GM12878 (cell line): ENCODE measurements at regions not wholly inside any gene's neighbourhood (a gene's known extent, or its start where the extent isn't known, plus 50 kb on each side); places are given as distances from the start of the nearest gene placed in this dataset.

Source experiments
- ATAC-seq: fragments of 200-7000 bp; cut with Tn5 transposase; 3 replicates; pipeline ENCODE4 v1.9.1; 2020; ENCODE audit warnings: mild to moderate bottlenecking, moderate library complexity
- BruUV-seq: library from RNA; stranded (reverse); fragments of 400-500 nt; replicated peaks from 2 replicates; lab custom pipeline; 2021; lab: Mats Ljungman, UMichigan
- CTCF ChIA-PET: fragments of 300-600 bp; sonication (Branson Sonifier 250); formaldehyde crosslinking; extraction: SDS; loops from one replicate; lab custom pipeline; 2021; ENCODE audit warnings: inconsistent platforms; lab: Yijun Ruan, JAX
- POLR2A ChIA-PET: fragments of 350-600 bp; formaldehyde crosslinking; extraction: SDS; loops from one replicate; lab custom pipeline; 2021; ENCODE audit warnings: inconsistent platforms; lab: Charles Lee
- RAD21 ChIA-PET: fragments of 300-600 bp; sonication (Branson Sonifier 250); formaldehyde crosslinking; loops from one replicate; lab custom pipeline; 2023; ENCODE audit warnings: antibody characterized with exemption; ENCODE audit not compliant: unreplicated experiment; lab: Charles Lee
- SMC1A ChIA-PET: fragments of 300-600 bp; sonication (Branson Sonifier 250); formaldehyde crosslinking; loops from one replicate; lab custom pipeline; 2023; ENCODE audit not compliant: unreplicated experiment, uncharacterized antibody; lab: Charles Lee
- DNase-seq: peaks from one replicate; pipeline ENCODE4 v3.0.0-alpha.2; 2011; ENCODE audit warnings: low read depth, low spot score
- FAIRE-seq: peaks from 3 replicates; lab custom pipeline; 2011; peaks lifted over from hg19 to GRCh38; lab: Jason Lieb, UNC
- H2AFZ ChIP-seq: 2 replicates; pipeline ENCODE4 v1.6.0; 2011; ENCODE audit warnings: low read depth, low read length, control low read depth; ENCODE audit not compliant: control insufficient read depth
- H3K27ac ChIP-seq: 2 replicates; pipeline ENCODE4 v1.5.1; 2011; ENCODE audit warnings: control low read depth; ENCODE audit not compliant: control insufficient read depth, insufficient read depth
- H3K27me3 ChIP-seq, 2 experiments: replicated peaks in 1 of 2; 2 replicates each; pipeline versions ENCODE4 v1.6.0 to v1.6.1; 2011; ENCODE audit warnings: low read length in 1 of 2; ENCODE audit not compliant: control insufficient read depth in 2 of 2, insufficient read depth in 2 of 2
- H3K36me3 ChIP-seq, 2 experiments: 2 replicates each; pipeline ENCODE4 v1.5.1; 2011; ENCODE audit warnings: low read length in 1 of 2; ENCODE audit not compliant: control insufficient read depth in 2 of 2, insufficient read depth in 2 of 2
- H3K4me1 ChIP-seq: 2 replicates; pipeline ENCODE4 v1.6.1; 2011; ENCODE audit warnings: mild to moderate bottlenecking, low read length, moderate library complexity, mixed read lengths; ENCODE audit not compliant: control insufficient read depth, insufficient read depth
- H3K4me2 ChIP-seq: 2 replicates; pipeline ENCODE4 v1.6.0; 2011; ENCODE audit warnings: control low read depth; ENCODE audit not compliant: control insufficient read depth, insufficient read depth
- H3K4me3 ChIP-seq: fragments of 200-600 bp; sonication (generic); 2 replicates; pipeline ENCODE4 v1.5.1; 2016
- H3K79me2 ChIP-seq: 2 replicates; pipeline ENCODE4 v1.6.0; 2011; ENCODE audit warnings: low read length; ENCODE audit not compliant: control insufficient read depth, insufficient read depth
- H3K9ac ChIP-seq: 2 replicates; pipeline ENCODE4 v1.8.0; 2011; ENCODE audit warnings: low read length, control low read depth, mixed read lengths; ENCODE audit not compliant: control insufficient read depth, insufficient read depth
- H3K9me3 ChIP-seq: replicated peaks from 3 replicates; pipeline ENCODE4 v1.5.1; 2011; ENCODE audit warnings: mild to moderate bottlenecking, low read length; ENCODE audit not compliant: control insufficient read depth, insufficient read depth
- H4K20me1 ChIP-seq: 2 replicates; pipeline ENCODE4 v1.6.0; 2011; ENCODE audit not compliant: control insufficient read depth, insufficient read depth
- CREB1 ChIP-seq: IDR thresholded peaks from 2 replicates; pipeline ENCODE4 v1.6.1; 2012; ENCODE audit warnings: low read depth, mild to moderate bottlenecking, inconsistent platforms
- GABPA ChIP-seq: IDR thresholded peaks from 2 replicates; pipeline ENCODE4 v1.6.1; 2014; ENCODE audit warnings: antibody characterized with exemption, low read depth, mild to moderate bottlenecking, inconsistent platforms
- HDAC2 ChIP-seq: fragments of 200-600 bp; sonication (generic); IDR thresholded peaks from 2 replicates; pipeline ENCODE4 v1.6.1; 2017
- LARP7 ChIP-seq: fragments of 450-650 bp; IDR thresholded peaks from 2 replicates; pipeline ENCODE4 v1.6.1; 2017; ENCODE audit warnings: mild to moderate bottlenecking
- NFIC ChIP-seq: IDR thresholded peaks from 2 replicates; pipeline ENCODE4 v1.6.1; 2012; ENCODE audit warnings: low read depth, mild to moderate bottlenecking, inconsistent platforms, low read length, moderate library complexity
- POU2F2 ChIP-seq: IDR thresholded peaks from 3 replicates; pipeline ENCODE4 v1.6.1; 2011; ENCODE audit warnings: low read depth, mild to moderate bottlenecking, low read length, borderline replicate concordance
- SMC3 ChIP-seq: IDR thresholded peaks from 2 replicates; pipeline ENCODE4 v1.6.1; 2011; ENCODE audit warnings: low read length, improper control_type of control experiment, borderline replicate concordance
- ZNF622 ChIP-seq: fragments of 450-650 bp; IDR thresholded peaks from 2 replicates; pipeline ENCODE4 v1.6.1; 2017; ENCODE audit warnings: mild to moderate bottlenecking, inconsistent platforms
- ZSCAN29 ChIP-seq: fragments of 450-650 bp; IDR thresholded peaks from 2 replicates; pipeline ENCODE4 v1.6.1; 2017; ENCODE audit warnings: mild to moderate bottlenecking, moderate library complexity
- WGBS: methylation state at CpG from one replicate; pipeline ENCODE4 v1.1.6; 2016; ENCODE audit warnings: low lambda C conversion rate; ENCODE audit not compliant: insufficient replicate concordance, insufficient coverage; ENCODE audit errors: missing lambda C conversion rate; 5-methylcytosine and 5-hydroxymethylcytosine counted together
- in situ Hi-C: fragments of 300-500 bp; cut with MboI; formaldehyde crosslinking; loops from 9 replicates; pipeline ENCODE4 v1.14.3; 2018; ENCODE audit warnings: mixed read lengths
- intact Hi-C: fragments of 100-400 bp; cut with micrococcal nuclease; formaldehyde crosslinking; loops from one replicate; pipeline ENCODE4 v1.14.2; 2022; ENCODE audit not compliant: unreplicated experiment
- TF ChIP-seq, protein P1 (sequence below): IDR thresholded peaks from 2 replicates; pipeline ENCODE4 v1.6.1; 2012; ENCODE audit warnings: low read depth, low read length, improper control_type of control experiment
- TF ChIP-seq, protein P2 (sequence below): fragments of 450-650 bp; formaldehyde crosslinking; IDR thresholded peaks from 2 replicates; pipeline ENCODE4 v1.5.0; 2022; ENCODE audit warnings: mild to moderate bottlenecking, missing genetic modification characterization
- TF ChIP-seq, protein P3 (sequence below): fragments of 450-650 bp; IDR thresholded peaks from 2 replicates; pipeline ENCODE4 v1.6.1; 2017; ENCODE audit warnings: mild to moderate bottlenecking, low read depth, inconsistent platforms; ENCODE audit not compliant: poor library complexity, severe bottlenecking

DNA sequence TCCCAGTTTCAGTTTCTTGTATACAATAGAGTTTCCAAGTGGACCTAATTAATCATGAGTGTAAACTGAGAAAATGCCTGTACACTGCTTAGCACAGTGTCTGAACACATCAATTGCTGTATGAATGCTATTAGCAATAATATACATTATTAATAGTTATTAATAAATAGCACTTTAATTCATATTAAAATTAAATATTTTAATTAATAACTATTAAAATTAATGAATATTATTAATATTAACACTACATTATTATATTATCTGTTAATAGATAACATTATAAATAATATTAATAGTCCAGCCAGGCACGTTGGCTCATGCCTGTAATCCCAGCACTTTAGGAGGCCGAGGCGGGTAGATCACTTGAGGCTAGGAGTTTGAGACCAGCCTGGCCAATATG lies 244.9 kb upstream of the ANKRD55 start:
- 96% methylated on average over 3 of the region's 3 CpGs for WGBS
- Histone ChIP-seq H4K20me1 (no peaks in the 10 kb centered on the region), H3K9ac (no peak overlapping the region), H2AFZ (no peak overlapping the region), H3K4me3 (no peak overlapping the region), H3K79me2 (no peaks in the 10 kb centered on the region), H3K27ac (no peak overlapping the region), H3K4me2 (no peak overlapping the region), H3K36me3 (no peaks in the 10 kb centered on the region), H3K9me3 (no peaks in the 10 kb centered on the region; the same call in 1 of the 3 replicates), H3K27me3 (no peaks in the 10 kb centered on the region), H3K4me1 (peaks cover 24% of the 10 kb centered on the region)
- in situ Hi-C loops (no loop called here), intact Hi-C loops (no loop called here)
- TF ChIP-seq ZNF622, result no peak
- TF ChIP-seq NFIC, result no peak
- TF ChIP-seq GABPA, result no peak
- no peak for TF ChIP-seq CREB1
- TF ChIP-seq ZSCAN29, result no peak
- TF ChIP-seq LARP7, result no peak
- TF ChIP-seq POU2F2, result no peak
- TF ChIP-seq HDAC2, result no peak
- RAD21 ChIA-PET, result no interaction called here
- SMC1A ChIA-PET, result interaction anchor here (1.2 to 3.8 kb wide), 2 partner anchors 63 to 543 kb away, joined by 3 to 25 read pairs; no protein-coding TSS in a partner anchor
- FAIRE-seq, result no peak
- no peak for ATAC-seq
- CTCF ChIA-PET, result interaction anchor here (1.8 to 5.5 kb wide), 3 partner anchors 8 to 360 kb away, joined by 4 to 29 read pairs (median 18); no protein-coding TSS in a partner anchor
- DNase-seq, result no peak
- POLR2A ChIA-PET, result no interaction called here
- no TSS peak for BruUV-seq

DNA sequence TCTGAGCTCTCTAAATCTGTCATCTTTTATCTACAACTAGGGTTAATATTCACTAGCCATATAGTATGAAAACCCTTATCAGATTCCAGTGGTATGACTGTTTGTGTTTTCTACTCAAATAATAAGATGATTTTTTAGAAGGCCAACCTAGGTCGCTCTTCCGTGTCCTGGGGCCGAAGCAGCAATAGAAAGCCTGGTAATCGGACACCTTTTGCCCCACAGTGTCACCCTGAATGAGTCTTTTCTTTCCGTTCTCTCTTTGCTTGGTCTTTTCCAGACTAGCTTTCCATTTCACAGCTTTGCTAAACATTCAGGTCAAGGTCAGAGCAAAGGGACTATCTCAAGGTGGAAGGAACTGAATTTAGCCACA lies 243.3 kb upstream of the ANKRD55 start:
- no peak for ATAC-seq
- ChIA-PET CTCF (interaction anchor here (0.5 to 1.2 kb wide), 5 partner anchors 9 to 357 kb away, joined by 3 to 4 read pairs (median 3); no protein-coding TSS in a partner anchor), POLR2A (no interaction called here), RAD21 (interaction anchor here (0.6 to 1.5 kb wide), 2 partner anchors 88 to 147 kb away, joined by 3 read pairs; no protein-coding TSS in a partner anchor), SMC1A (interaction anchor here (0.7 to 2.7 kb wide), 7 partner anchors 19 to 362 kb away, joined by 3 to 7 read pairs (median 6); no protein-coding TSS in a partner anchor)
- no peak overlapping the region for H2AFZ ChIP-seq
- DNase-seq, result no peak
- no peaks in the 10 kb centered on the region for H3K36me3 ChIP-seq
- TF ChIP-seq, protein P1, sequence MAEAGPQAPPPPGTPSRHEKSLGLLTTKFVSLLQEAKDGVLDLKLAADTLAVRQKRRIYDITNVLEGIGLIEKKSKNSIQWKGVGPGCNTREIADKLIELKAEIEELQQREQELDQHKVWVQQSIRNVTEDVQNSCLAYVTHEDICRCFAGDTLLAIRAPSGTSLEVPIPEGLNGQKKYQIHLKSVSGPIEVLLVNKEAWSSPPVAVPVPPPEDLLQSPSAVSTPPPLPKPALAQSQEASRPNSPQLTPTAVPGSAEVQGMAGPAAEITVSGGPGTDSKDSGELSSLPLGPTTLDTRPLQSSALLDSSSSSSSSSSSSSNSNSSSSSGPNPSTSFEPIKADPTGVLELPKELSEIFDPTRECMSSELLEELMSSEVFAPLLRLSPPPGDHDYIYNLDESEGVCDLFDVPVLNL, result no peak
- TF ChIP-seq, protein P2, sequence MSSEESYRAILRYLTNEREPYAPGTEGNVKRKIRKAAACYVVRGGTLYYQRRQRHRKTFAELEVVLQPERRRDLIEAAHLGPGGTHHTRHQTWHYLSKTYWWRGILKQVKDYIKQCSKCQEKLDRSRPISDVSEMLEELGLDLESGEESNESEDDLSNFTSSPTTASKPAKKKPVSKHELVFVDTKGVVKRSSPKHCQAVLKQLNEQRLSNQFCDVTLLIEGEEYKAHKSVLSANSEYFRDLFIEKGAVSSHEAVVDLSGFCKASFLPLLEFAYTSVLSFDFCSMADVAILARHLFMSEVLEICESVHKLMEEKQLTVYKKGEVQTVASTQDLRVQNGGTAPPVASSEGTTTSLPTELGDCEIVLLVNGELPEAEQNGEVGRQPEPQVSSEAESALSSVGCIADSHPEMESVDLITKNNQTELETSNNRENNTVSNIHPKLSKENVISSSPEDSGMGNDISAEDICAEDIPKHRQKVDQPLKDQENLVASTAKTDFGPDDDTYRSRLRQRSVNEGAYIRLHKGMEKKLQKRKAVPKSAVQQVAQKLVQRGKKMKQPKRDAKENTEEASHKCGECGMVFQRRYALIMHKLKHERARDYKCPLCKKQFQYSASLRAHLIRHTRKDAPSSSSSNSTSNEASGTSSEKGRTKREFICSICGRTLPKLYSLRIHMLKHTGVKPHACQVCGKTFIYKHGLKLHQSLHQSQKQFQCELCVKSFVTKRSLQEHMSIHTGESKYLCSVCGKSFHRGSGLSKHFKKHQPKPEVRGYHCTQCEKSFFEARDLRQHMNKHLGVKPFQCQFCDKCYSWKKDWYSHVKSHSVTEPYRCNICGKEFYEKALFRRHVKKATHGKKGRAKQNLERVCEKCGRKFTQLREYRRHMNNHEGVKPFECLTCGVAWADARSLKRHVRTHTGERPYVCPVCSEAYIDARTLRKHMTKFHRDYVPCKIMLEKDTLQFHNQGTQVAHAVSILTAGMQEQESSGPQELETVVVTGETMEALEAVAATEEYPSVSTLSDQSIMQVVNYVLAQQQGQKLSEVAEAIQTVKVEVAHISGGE (CRISPR knock-in tag), result no peak
- TF ChIP-seq SMC3, result no peak
- TF ChIP-seq, protein P3, sequence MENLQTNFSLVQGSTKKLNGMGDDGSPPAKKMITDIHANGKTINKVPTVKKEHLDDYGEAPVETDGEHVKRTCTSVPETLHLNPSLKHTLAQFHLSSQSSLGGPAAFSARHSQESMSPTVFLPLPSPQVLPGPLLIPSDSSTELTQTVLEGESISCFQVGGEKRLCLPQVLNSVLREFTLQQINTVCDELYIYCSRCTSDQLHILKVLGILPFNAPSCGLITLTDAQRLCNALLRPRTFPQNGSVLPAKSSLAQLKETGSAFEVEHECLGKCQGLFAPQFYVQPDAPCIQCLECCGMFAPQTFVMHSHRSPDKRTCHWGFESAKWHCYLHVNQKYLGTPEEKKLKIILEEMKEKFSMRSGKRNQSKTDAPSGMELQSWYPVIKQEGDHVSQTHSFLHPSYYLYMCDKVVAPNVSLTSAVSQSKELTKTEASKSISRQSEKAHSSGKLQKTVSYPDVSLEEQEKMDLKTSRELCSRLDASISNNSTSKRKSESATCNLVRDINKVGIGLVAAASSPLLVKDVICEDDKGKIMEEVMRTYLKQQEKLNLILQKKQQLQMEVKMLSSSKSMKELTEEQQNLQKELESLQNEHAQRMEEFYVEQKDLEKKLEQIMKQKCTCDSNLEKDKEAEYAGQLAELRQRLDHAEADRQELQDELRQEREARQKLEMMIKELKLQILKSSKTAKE, result no peak
- no peak overlapping the region for H3K4me2 ChIP-seq
- 91% methylated on average over 5 of the region's 5 CpGs for WGBS
- no peaks in the 10 kb centered on the region for H4K20me1 ChIP-seq
- no peak overlapping the region for H3K27ac ChIP-seq
- no peaks in the 10 kb centered on the region for H3K27me3 ChIP-seq
- FAIRE-seq, result no peak
- no peak overlapping the region for H3K9ac ChIP-seq
- H3K4me1 ChIP-seq, result peaks cover 17% of the 10 kb centered on the region
- intact Hi-C loops (no loop called here), in situ Hi-C loops (no loop called here)
- no peaks in the 10 kb centered on the region for H3K9me3 ChIP-seq
- no peaks in the 10 kb centered on the region for H3K79me2 ChIP-seq
- no peak overlapping the region for H3K4me3 ChIP-seq
- BruUV-seq, result no TSS peak
